Peyer's patch (tissue), 4 donors: ENCODE measurements at regions not wholly inside any gene's neighbourhood (a gene's known extent, or its start where the extent isn't known, plus 50 kb on each side); places are given as distances from the start of the nearest gene placed in this dataset.

Source experiments
- CTCF ChIP-seq, 6 experiments: fragments of 450-650 bp in 4 of 6; fragments of 200-600 bp in 2 of 6; sonication (generic) in 1 of 6; IDR thresholded peaks; one replicate each; pipeline ENCODE4 v1.5.1; 2017 to 2019; ENCODE audit warnings: antibody characterized with exemption in 6 of 6, mild to moderate bottlenecking in 3 of 6, moderate library complexity in 1 of 6
- POLR2A ChIP-seq, 2 donors: fragments of 450-650 bp; IDR thresholded peaks; one replicate each; pipeline ENCODE4 v1.5.1; 2017; ENCODE audit warnings: antibody characterized with exemption in 2 of 2, mild to moderate bottlenecking in 2 of 2, moderate library complexity in 2 of 2

DNA sequence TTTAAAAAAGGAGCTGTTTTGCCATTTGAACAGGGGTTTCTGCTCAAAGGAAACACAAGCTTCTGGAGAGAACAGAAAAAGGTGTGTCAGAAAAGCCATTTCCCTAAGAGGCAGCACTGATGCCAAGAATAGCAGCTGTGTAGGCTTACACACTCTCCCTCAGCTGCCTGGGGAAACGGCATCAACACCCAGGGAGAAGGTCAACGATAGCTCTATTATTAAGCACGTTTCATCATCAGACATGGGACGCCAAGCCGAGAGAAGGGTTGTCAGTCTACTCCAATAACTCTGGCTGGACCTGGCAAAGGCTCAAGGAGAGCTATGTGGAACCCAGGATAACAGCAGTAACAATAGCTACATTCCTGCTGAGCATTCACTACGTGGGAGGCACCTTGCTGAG is 314.2 kb downstream of the CDK5RAP2 start:
- no peak for TF ChIP-seq CTCF (IDR thresholded peaks at IDR 0.05)
- no peak for TF ChIP-seq POLR2A (IDR thresholded peaks at IDR 0.05)
